Fibroblast of the conjunctiva (primary cell): ENCODE measurements at regions not wholly inside any gene's neighbourhood (a gene's known extent, or its start where the extent isn't known, plus 50 kb on each side); places are given as distances from the start of the nearest gene placed in this dataset.
"Not testable (repeated sequence)": the region's sequence is repeated elsewhere in the genome, so short reads cannot be mapped to it uniquely, and the experiment has no call there.

Experiments used
- DNase-seq: peaks from one replicate; pipeline ENCODE4 v3.0.0-alpha.2; 2010; ENCODE audit warnings: low read depth

DNA sequence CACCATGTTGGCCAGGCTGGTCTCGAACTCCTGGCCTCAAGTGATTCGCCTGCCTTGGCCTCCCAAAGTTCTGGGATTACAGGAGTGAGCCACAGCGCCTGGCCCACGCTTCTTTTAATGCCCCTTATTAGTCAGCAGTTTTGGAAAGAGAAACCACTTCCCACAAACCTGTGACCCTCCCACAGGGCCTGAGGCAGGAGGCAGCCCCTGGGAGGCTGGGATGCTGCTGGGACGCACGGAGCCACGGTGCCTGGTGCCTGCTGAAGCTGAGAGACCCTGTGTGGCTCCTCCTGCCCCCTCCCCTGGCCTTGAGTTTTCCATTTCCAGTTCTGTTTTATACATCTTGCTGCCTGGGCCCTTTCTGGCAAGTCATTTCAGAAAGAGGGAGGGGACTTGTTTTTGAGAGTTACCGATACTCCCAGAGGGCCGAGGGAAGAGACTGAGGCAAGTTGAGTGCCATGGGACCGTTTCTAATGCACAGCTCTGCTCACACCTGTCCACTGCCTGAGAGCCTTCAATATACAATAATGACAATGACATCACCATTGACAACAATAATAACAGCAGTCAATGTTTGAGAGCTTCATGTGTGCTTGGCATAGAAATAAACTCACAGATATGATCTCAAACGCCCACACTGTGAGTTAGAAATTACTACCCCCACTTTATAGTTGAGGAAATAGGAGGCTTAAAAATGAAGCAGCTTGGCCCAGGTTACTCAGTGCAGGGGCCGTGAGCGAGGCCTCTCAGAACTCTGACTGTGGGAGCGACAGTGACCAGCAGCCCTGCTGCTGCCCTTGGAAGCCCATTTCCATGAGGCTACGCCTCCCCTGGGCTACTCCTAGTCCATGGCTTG, 78.1 kb upstream of the YWHAQ start:
- no peak for DNase-seq

DNA sequence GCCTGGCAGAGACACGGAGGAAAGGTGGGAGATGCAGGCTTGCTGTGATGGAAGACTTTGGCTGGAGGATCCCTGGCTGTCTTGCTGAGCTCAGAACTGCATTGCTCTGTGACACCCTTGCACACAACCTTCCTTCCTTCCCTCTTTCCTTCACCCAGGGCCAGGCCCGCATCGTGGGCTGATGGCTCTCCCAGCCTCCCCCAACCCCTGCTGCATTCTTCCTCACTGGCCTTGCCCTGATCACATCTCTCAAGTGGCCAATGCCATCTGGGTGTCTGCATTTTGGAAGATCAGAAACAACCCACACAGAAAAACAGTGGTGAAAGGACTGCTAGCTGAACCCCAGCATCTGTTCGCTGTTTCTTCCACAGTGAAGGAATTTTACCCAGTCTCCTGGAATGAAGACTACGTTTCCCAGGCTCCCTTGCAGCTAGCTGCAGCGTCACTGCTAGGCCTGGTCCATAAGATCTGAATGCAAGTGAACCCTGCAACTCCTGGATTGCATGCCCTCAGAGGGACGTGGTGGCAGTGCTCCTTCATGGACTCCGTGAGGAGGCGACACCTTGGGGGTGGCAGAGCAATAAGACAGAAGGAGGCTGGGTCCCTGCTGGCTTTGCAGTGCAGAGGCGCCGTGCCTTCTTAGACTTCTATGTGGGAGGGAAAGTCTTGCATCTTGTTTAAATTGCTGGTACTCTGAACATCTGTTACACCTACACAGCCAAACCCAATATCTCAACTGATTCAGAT, 78.9 kb upstream of the YWHAQ start:
- no peak for DNase-seq

DNA sequence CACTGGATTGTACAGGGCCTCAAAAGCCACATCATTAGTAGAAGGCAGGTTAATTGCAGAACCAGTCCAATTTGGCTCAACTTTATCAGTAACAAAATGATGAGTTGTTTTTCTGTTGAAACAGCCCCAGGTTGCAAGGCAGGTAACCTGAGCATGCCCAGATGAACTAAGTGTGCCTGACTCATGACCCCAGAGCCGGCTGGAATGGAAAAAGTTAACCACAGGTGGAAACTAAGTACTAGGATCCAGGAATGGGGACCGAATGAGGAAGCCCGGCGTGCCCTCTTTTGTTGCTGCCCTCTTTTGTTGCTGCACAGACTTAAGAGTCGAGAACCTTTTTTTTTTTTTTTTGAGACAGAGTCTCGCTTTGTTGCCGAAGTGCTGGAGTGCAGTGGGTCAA, 79.5 kb upstream of the YWHAQ start:
- DNase-seq, result no peak

DNA sequence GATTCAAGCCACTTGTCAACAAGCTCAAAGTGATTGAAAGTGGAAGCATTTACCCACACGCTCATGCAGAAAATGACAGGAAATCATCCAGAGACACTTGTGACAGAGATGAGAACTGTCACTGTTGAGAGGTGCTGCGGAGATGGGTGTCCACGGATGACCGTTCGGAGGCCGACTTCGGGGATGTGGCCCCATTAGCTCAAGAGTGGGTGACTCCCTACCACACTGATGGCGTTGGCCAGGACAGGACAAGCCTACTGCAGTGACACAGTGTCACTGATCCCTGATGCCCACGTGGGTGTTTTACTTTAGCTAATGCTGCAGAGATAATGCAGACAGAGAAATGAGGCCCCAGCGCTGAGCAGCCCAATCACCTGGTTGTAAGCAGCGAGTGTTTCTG, 81.5 kb upstream of the YWHAQ start:
- DNase-seq, result no peak

DNA sequence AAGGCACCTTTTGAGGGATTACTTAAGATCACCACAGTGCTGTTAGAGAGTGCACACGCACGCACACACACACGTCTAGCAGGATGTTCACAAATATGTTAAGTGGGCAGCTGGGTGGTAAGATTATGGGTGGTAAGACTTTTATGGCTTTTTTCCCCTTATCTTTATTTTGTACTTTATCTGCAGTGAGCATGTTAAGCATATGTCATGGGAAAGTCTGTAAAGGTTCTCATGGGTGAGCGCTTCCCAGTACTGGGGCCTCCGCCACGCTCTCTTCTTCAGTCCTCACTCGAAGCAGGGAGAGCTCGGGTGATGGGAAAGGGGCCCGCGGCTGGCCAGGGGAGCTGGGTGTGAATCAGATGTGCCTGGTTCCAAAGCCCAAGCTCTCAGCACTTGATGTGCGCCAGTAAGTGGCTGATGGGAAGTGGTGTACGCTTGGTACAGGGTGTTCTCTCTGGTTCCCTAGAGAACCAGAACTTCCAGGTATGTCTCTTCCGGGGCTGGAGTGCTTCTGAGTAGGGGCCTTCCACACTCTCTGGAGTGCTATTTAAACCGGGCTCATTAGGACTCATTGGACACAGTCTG, 83.9 kb upstream of the YWHAQ start:
- no peak for DNase-seq

DNA sequence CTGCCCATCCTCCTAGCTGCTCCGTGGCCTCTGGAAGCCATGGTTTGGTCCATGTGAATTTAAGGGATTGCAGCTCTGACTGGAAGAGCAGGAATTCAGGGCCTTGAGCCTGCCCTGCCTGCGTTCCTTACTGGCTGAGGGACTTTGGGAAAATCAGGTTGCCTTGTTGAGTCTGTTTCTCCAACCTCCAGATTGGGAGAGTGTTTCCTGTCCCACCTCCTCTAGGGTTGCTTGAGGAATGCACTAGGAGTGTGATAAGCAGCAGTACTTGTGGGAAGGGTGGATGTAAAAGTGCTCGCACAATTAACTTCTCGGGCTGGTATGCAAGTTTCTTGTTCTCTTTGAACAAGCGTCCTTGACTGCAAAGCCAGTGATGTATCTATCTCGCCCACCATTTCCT, 84.4 kb upstream of the YWHAQ start:
- no peak for DNase-seq

DNA sequence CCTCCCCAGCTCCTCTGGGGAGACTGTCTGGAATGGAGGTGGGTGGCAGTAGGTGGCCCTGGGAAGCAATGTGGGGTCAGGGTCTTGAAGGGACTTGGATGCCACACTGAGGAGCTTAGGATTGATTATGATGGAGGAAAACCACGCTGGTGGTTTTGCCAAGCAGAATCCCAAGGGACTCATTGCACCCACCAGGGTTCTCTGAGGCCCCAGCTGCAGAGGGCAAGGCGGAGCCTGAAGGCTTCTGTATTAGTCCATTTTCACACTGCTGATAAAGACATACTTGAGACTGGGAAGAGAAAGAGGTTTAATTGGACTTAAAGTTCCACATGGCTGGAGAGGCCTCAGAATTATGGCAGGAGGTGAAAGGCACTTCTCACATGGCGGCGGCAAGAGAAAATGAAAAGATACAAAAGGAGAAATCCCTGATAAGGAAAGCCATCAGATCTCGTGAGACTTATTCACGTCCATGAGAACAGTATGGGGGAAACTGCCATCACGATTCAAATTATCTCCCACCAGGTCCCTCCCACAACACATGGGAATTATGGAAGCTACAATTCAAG, 87.2 kb upstream of the YWHAQ start:
- no peak for DNase-seq

DNA sequence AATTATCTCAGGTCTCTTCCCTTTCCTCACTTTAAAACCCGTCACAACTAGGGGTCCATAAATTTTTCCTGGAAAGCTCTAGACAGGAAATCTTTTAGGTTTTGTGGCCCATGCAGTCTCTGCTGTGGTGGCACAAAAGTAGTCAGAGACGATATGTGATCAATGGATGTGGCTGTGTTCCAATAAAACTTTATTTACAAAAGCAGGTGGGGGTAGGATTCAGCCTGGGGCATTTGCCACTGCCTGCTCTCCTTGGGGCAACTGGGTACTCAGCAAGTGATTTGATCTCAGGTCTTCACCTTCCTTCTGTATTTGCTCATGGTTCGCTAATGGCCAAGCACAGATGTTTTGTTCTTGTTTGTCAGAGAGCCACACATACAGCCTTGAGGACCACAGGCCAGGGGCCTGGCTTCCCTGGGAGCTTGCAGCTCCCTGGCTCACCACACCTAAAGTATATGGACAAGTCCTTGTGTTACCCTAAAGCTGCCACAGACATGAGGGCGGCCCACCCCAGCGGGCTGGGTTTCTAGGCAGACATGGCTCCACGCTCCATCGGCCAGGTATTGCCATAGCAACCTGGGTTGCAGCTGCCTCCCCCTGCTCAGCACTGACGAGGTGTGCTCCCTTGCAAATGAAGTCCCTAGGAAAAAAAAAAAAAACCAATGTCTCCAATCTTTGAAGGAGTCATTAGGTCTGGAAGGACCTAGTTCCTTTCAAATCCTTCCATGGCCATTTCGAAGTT, 89.7 kb upstream of the YWHAQ start:
- DNase-seq, result no peak

DNA sequence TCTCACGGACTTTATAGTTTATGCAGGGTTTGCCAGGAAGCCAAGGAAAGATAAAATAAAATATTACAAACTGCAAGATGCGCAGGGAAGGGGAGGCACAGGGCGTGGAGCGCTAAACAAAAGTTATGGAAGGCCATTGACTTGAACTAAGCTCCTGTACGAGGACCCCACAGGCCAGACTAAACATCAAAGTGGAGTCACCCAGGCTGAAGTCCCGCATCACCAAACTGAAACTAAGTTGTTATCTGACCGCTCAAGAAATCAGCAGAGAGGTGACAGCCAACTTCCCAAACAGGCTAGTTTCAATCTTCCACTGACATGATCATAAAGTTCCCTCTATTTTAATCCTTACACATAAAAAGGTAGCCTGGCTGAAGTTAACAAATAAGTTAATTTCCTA, 90.5 kb upstream of the YWHAQ start:
- DNase-seq, result no peak

DNA sequence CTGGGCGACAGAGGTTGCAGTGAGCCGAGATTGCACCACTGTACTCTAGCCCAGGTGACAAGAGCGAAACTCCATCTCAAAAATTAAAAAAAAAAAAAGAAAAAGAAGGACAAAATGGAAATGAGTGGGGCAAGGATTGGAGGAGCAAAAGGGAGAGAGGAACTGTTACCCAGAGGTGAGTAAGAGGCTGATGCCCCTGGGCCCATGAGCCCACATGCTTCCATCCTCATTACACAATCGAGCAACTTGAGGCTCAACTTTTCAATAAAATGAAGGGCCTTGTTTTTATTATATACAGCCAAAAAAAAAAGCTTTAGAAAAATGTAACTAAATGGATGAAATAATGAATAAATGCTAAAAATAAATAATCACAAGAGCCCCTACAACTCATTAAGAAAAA, 91.7 kb upstream of the YWHAQ start:
- DNase-seq, result no peak

DNA sequence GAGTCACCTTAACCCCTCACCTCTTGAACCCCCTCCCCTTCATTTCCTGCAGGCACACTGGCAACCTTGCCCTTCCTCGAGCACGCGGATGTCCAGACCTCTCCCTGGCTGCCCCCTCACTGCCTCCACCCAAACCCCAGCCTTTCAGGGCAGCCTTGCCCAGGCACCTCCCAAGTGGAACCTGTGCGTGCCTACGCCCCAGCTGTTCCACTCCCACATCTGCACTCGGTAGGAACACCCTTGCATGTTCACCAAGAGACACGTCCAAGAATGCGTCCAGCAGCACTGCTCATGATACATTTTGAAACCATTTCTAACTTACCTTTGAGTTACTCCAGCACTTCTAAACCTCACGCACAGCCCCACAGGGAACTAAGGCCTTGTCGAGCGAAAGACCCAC, 93.8 kb upstream of the YWHAQ start:
- DNase-seq, result no peak

DNA sequence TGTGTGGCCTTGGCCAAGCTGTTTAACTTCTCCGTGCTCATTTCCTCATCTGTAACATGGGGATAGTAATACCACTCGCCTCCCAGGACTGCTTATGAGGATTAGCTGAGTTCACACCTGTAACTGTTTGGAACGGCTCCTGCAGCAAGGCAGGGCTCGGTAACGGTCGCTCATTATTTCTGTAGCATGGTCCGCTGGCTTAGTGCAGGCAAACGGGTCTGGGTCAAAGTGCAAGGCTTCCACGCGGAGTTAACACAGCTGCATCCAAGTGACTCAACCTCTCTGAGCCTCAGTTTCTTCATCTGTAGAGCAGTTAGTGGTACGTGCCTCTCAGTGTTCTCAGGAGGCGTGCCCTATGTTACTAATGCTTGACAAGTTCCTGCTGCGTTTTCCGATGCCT, 94.3 kb upstream of the YWHAQ start:
- no peak for DNase-seq

DNA sequence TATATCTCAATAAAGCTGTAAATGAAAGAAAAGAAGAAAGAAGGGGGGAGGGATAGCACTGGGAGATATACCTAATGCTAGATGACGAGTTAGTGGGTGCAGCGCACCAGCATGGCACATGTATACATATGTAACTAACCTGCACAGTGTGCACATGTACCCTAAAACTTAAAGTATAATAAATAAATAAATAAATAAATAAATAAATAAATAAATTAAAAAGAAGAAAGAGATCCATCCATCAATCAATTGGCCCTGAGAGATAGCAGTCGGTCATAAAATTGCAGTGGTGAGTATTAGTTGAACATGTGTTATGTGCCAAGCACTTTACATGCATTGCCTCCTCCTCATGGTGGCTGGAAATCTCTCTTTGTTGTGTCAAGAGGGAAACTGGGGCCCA, 95.2 kb upstream of the YWHAQ start:
- not testable (repeated sequence) for DNase-seq

DNA sequence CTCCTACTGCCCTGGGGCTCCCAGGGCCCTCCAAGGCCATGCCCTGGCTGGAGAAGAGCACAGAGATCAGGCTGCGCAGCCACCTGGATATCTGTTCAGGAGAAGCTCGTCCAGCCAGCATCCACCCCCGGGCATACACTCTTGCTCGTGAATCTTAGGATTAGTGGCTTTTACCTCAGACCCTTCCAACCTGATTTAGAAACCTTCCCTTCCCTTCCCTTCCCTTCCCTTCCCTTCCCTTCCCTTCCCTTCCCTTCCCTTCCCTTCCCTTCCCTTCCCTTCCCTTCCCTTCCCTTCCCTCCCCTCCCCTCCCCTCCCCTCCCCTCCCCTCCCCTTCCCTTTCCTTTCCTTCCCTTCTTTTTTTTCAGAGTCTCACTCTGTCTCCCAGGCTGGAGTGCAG, 99.7 kb upstream of the YWHAQ start:
- DNase-seq, result not testable (repeated sequence)

DNA sequence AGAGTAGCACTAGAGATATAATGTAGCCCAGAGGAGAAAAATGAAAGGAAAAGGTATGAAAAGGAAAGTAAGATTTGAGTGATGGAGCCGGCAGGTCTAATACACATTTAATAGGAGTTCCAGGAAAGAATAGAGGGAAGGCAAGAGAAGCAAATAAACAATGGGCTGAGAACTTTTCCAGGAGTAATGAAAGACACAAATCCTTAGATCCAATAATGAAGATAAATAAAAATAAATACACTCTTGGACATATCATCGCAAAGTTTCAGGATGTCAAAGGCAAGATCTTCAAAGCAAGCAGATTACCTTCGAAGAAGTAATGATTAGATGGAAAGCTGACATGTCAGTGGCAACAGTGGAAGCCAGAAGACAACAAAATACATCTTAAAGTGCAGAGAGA, 102.0 kb upstream of the YWHAQ start:
- no peak for DNase-seq

DNA sequence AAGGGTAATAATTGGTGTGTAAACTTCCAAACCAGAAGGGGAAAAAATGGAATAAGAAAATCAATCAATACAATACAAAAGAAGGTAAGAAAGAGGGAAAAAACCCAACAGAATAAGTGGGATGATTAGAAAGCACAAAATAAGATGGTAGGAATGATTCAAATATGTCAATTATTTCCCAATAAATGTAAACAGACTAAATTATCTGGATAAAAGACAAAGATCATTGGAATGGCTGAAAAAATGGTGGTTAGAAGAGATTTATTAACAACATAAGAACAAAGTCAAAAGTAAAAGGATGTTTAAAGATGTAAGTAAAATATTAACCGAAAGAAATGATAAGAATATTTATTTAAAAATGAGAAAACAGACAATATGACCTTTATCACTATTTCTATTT, 103.5 kb upstream of the YWHAQ start:
- DNase-seq, result no peak

DNA sequence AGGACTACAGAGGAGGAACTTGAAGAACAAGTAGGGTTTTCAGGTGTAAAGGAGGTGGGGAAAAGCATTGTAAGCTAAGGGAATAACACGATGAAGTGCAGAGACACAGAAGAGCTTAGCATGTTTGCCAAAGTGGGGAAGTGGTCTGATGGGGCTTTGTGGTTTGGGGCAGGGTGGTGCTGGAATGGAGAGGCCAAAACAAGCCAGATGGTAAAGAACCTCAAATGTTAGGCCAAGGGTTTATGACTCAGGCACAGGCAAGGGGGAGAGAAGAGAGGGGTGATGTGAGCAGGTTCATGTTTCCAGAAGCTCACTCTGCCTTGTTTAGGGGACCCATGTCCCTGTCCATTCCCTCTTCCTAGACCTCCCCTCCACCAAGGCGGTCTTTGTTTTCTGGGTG, 104.5 kb upstream of the YWHAQ start:
- DNase-seq, result no peak

DNA sequence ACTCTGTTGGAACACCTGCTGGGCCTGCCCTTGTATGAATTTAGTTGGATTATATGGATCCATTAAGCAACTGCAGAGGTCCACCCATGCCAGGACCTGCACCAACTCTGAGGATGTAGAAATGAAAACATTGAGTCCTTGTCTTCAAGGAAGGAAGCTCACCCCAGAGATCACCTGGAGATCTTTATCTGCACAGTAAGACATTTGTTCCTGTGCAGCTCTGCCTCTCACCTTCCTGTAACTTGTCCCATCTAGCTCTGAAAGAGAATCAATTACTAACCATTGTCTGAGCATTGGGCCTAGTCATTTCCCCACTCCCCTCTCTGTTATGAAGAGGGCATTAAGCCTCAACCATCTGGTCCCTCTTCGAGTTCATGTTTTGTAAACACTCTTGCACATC, 105.2 kb upstream of the YWHAQ start:
- DNase-seq, result no peak

DNA sequence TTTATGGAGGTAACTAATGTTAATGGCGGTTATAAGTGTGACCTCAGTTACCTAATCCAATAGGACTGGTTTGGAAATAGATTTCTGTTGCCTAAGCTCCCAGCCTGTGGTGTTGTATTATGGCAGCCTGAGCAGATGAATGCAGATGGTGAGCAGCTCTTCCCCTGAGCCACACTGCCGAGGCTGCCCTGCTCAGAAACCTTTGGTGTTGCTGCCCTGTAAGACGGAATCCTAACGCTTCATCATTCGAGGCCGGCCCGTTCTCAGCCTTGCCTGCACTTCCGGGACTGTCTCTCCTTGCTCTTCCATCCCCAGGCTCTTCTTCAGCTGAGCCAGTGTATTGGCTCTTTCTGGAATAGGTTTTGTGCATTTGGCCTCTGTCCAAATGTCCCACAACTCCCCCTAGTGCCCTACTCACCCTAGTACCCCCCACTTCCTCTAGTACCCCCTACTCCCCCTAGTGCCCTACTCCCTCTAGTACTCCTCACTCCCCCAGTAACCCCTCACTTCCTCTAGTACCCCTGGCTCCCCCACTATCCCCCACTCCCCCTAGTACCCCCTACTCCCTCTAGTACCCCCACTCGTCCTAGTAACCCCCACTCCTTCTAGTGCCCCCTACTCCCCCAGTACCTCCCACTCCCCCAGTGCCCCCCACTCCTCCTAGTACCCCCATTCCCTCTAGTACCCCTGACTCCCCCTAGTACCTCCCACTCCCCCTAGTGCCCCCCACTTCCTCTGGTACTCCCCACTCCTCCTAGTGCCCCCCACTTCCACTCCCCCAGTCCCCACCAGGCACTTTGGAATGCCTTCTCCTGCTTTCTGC, 106.0 kb upstream of the TAF1B start:
- DNase-seq, result no peak

DNA sequence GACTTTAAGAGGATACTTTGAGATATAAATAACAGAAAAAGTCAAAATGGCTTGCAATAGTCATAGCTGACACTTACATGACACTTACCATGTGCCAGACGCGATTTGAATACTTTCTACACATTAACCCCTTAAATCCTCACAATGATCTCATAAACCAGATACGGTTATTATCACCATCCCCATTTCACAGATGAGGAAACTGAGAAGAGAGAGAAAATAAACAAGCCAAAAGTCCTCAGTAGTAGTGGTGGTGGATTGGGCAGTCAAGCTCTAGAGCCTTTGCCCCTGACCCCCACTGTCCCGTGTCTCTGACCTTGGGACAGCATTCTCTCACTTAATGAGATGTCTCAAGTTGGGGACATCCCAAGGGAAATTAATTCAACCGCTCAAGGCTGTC, 105.2 kb upstream of the TAF1B start:
- no peak for DNase-seq
